ENCODE measurements at regions not wholly inside any gene's neighbourhood (a gene's known extent, or its start where the extent isn't known, plus 50 kb on each side); places are given as distances from the start of the nearest gene placed in this dataset.

- Histone ChIP-seq H3K79me1 (ENCODE audit: insufficient read depth, low read depth, low read length, poor library complexity, severe bottlenecking) (no peaks in the 10 kb centered on the region), H2BK20ac (ENCODE audit: low read depth, low read length, poor library complexity, severe bottlenecking) (no peak overlapping the region), H3K4me2 (ENCODE audit: insufficient read depth, insufficient read length, low read length) (no peak overlapping the region), H3K18ac (ENCODE audit: insufficient read length, low read depth, low read length) (no peak overlapping the region), H2BK120ac (ENCODE audit: low read depth, low read length, poor library complexity, severe bottlenecking) (no peak overlapping the region), H4K8ac (replicated peaks; ENCODE audit: insufficient read length, low read depth, low read length) (no peak overlapping the region), H3K14ac (ENCODE audit: insufficient read depth, low read length) (no peak overlapping the region), H2BK5ac (ENCODE audit: insufficient read length, low read length) (no peak overlapping the region), H3T11ph (ENCODE audit: low read length) (no peak overlapping the region), H3K56ac (ENCODE audit: insufficient read length, low read depth, low read length) (no peak overlapping the region), H3K4me1 (ENCODE audit: insufficient read depth, low read length) (peaks cover 3% of the 10 kb centered on the region; the same call in 1 of the 2 replicates), H3K23me2 (ENCODE audit: insufficient read length, low read depth, low read length, poor library complexity, severe bottlenecking) (no peaks in the 10 kb centered on the region), H3K23ac (ENCODE audit: insufficient read length, low read depth, low read length) (no peak overlapping the region), H2AK5ac (ENCODE audit: insufficient read length, low read length) (no peak overlapping the region), H2AFZ (ENCODE audit: low read length) (no peak overlapping the region), H4K20me1 (ENCODE audit: control insufficient read depth, insufficient read depth, insufficient read length) (no peaks in the 10 kb centered on the region), H3K9ac (ENCODE audit: extremely low read depth, insufficient read length, low read length) (no peak overlapping the region), H4K91ac (ENCODE audit: insufficient read length, low read depth, low read length) (no peak overlapping the region), H2BK15ac (ENCODE audit: low read depth, low read length) (no peak overlapping the region), H3K4ac (ENCODE audit: low read depth, low read length) (no peak overlapping the region), H4K5ac (ENCODE audit: insufficient read length, low read depth, low read length) (no peak overlapping the region), H3K27ac (ENCODE audit: insufficient read length, low read depth, low read length) (no peak overlapping the region), H2BK12ac (ENCODE audit: insufficient read length, low read depth, low read length) (no peak overlapping the region), H3K9me3 (ENCODE audit: control insufficient read depth, low read depth, low read length) (no peaks in the 10 kb centered on the region), H3K79me2 (ENCODE audit: insufficient read depth, low read length) (no peaks in the 10 kb centered on the region), H3K27me3 (ENCODE audit: insufficient read depth, low read length) (no peaks in the 10 kb centered on the region)
- WGBS (ENCODE audit: extremely low coverage, insufficient read length, low lambda C conversion rate) = no CpG with 5 or more reads among the region's 29 CpGs
- H3K9me3 Mint-ChIP-seq = peaks cover 0 to 3% of the 10 kb centered on the region in 2 experiments; a peak in 1 of 5 replicates
- peak overlapping the region in 2 of 3 experiments; percentile 36 to 61; a peak in 2 of 7 replicates for H3K27ac Mint-ChIP-seq
- DNase-seq = peak; percentile 33
- TF ChIP-seq, protein P1, sequence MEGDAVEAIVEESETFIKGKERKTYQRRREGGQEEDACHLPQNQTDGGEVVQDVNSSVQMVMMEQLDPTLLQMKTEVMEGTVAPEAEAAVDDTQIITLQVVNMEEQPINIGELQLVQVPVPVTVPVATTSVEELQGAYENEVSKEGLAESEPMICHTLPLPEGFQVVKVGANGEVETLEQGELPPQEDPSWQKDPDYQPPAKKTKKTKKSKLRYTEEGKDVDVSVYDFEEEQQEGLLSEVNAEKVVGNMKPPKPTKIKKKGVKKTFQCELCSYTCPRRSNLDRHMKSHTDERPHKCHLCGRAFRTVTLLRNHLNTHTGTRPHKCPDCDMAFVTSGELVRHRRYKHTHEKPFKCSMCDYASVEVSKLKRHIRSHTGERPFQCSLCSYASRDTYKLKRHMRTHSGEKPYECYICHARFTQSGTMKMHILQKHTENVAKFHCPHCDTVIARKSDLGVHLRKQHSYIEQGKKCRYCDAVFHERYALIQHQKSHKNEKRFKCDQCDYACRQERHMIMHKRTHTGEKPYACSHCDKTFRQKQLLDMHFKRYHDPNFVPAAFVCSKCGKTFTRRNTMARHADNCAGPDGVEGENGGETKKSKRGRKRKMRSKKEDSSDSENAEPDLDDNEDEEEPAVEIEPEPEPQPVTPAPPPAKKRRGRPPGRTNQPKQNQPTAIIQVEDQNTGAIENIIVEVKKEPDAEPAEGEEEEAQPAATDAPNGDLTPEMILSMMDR (conservative IDR thresholded peaks at IDR 0.05) = no peak
- H3K4me1 Mint-ChIP-seq = peaks cover 24 to 36% of the 10 kb centered on the region in 2 experiments
- no peaks in the 10 kb centered on the region for H3K36me3 Mint-ChIP-seq (ENCODE audit: insufficient read depth in 1 of 3, low read depth in 3 of 3)
- H3K27me3 Mint-ChIP-seq (ENCODE audit: low read depth) = peaks cover 12% of the 10 kb centered on the region
- H3K4me3 Mint-ChIP-seq = peak overlapping the region in 1 of 2 experiments; percentile 43; a peak in 2 of 5 replicates
Measured at GRCh38 chr6:166747644-166748595, 120.9 kb upstream of the RPS6KA2 start.

All from H9 (cell line).